ENCODE measurements at regions not wholly inside any gene's neighbourhood (a gene's known extent, or its start where the extent isn't known, plus 50 kb on each side); places are given as distances from the start of the nearest gene placed in this dataset.

DNA sequence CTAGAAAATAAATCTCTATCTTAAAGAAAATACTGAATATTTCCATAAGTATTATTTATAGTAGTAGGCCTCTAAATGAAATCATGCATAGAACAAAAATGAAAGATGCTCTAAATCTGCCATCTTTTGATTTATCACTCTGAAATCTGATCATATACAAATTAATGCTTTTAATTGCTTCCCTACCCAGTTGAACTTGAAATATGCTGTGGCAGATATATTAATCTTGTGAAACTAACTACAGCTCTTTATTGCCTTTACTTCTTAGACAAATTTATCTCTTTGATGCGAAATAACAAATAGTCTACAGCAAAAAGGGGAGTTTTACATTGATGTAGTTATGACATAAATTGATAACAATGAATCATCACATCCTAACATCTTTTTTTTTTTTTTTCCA, 510.7 kb upstream of the SLITRK6 start:
- no peak for TF ChIP-seq CTCF (IDR thresholded peaks at IDR 0.05)
- TF ChIP-seq POLR2A (IDR thresholded peaks at IDR 0.05) = no peak

Data from body of pancreas (tissue), 4 donors.